D341Med (cell line): ENCODE measurements at regions not wholly inside any gene's neighbourhood (a gene's known extent, or its start where the extent isn't known, plus 50 kb on each side); places are given as distances from the start of the nearest gene placed in this dataset.
"Not testable (repeated sequence)": the region's sequence is repeated elsewhere in the genome, so short reads cannot be mapped to it uniquely, and the experiment has no call there.

Experiments used
- DNase-seq: peaks from one replicate; pipeline ENCODE4 v3.0.0; 2012; ENCODE audit warnings: low spot score

- no peak for DNase-seq
These were observed 121.7 kb upstream of the GLRA1 start for GRCh38 chr5:152046361-152046760.

GRCh38 chr5:152038856-152039255 is 114.2 kb upstream of the GLRA1 start:
- DNase-seq, result not testable (repeated sequence)

GRCh38 chr5:152026328-152027024 is 101.8 kb upstream of the GLRA1 start:
- not testable (repeated sequence) for DNase-seq

GRCh38 chr5:152016421-152016820 is 91.8 kb upstream of the GLRA1 start:
- no peak for DNase-seq

GRCh38 chr5:152007653-152008335 is 83.1 kb upstream of the GLRA1 start:
- DNase-seq, result no peak

GRCh38 chr5:152004095-152004494 is 79.4 kb upstream of the GLRA1 start:
- no peak for DNase-seq
